ENCODE measurements at regions not wholly inside any gene's neighbourhood (a gene's known extent, or its start where the extent isn't known, plus 50 kb on each side); places are given as distances from the start of the nearest gene placed in this dataset.

DNA sequence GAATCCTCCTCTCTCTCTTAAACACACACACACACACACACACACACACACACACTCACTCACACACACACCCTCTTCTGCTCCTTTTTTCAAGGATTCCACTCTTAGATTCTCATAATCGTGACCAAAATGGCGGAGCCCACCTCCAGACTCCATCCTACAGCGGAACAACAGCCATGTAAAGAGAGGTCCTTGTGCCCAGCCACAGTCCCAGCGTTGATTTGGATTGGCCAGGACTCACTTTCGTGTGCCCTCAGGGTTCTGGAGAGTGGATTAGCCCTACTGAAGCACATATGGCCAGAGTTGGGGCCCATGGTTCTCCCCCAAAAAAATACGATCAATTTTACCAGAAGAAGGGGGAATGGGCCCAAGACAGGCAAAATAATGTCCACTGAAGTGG, 90.2 kb upstream of the SMNDC1 start:
- TF ChIP-seq, protein P1, sequence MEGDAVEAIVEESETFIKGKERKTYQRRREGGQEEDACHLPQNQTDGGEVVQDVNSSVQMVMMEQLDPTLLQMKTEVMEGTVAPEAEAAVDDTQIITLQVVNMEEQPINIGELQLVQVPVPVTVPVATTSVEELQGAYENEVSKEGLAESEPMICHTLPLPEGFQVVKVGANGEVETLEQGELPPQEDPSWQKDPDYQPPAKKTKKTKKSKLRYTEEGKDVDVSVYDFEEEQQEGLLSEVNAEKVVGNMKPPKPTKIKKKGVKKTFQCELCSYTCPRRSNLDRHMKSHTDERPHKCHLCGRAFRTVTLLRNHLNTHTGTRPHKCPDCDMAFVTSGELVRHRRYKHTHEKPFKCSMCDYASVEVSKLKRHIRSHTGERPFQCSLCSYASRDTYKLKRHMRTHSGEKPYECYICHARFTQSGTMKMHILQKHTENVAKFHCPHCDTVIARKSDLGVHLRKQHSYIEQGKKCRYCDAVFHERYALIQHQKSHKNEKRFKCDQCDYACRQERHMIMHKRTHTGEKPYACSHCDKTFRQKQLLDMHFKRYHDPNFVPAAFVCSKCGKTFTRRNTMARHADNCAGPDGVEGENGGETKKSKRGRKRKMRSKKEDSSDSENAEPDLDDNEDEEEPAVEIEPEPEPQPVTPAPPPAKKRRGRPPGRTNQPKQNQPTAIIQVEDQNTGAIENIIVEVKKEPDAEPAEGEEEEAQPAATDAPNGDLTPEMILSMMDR (IDR thresholded peaks at IDR 0.05; ENCODE audit: poor library complexity), result no peak
- no peak for TF ChIP-seq EZH2 (IDR thresholded peaks at IDR 0.05; ENCODE audit: borderline replicate concordance)
- no peak for TF ChIP-seq EZH2phosphoT487 (IDR thresholded peaks at IDR 0.05; ENCODE audit: low read depth, severe bottlenecking, unreplicated experiment)
